ENCODE measurements at regions not wholly inside any gene's neighbourhood (a gene's known extent, or its start where the extent isn't known, plus 50 kb on each side); places are given as distances from the start of the nearest gene placed in this dataset.
"Not testable (repeated sequence)": the region's sequence is repeated elsewhere in the genome, so short reads cannot be mapped to it uniquely, and the experiment has no call there.

GRCh38 chr2:144642856-144643255 lies 122.9 kb upstream of the ZEB2 start:
- no peak for DNase-seq (ENCODE audit: extremely low read depth, low read depth, low spot score)

- no peak for DNase-seq (ENCODE audit: extremely low read depth, low read depth, low spot score)
Measured at GRCh38 chr2:144642131-144642530, 122.2 kb upstream of the ZEB2 start.

GRCh38 chr2:144638250-144638649 lies 118.3 kb upstream of the ZEB2 start:
- not testable (repeated sequence) for DNase-seq (ENCODE audit: extremely low read depth, low read depth, low spot score)

- DNase-seq (ENCODE audit: extremely low read depth, low read depth, low spot score), result not testable (repeated sequence)
Measured at GRCh38 chr2:144636860-144637259, 116.9 kb upstream of the ZEB2 start.

GRCh38 chr2:144632809-144633208 lies 112.9 kb upstream of the ZEB2 start:
- no peak for DNase-seq (ENCODE audit: extremely low read depth, low read depth, low spot score)

GRCh38 chr2:144631636-144632035 lies 111.7 kb upstream of the ZEB2 start:
- no peak for DNase-seq (ENCODE audit: extremely low read depth, low read depth, low spot score)

GRCh38 chr2:144630459-144631215 lies 110.7 kb upstream of the ZEB2 start:
- DNase-seq (ENCODE audit: extremely low read depth, low read depth, low spot score), result no peak

GRCh38 chr2:144629935-144630334 lies 110.0 kb upstream of the ZEB2 start:
- DNase-seq (ENCODE audit: extremely low read depth, low read depth, low spot score), result no peak

GRCh38 chr2:144628566-144628965 lies 108.6 kb upstream of the ZEB2 start:
- no peak for DNase-seq (ENCODE audit: extremely low read depth, low read depth, low spot score)

GRCh38 chr2:144625626-144626025 lies 105.7 kb upstream of the ZEB2 start:
- no peak for DNase-seq (ENCODE audit: extremely low read depth, low read depth, low spot score)

- no peak for DNase-seq (ENCODE audit: extremely low read depth, low read depth, low spot score)
Measured at GRCh38 chr2:144625226-144625625, 105.3 kb upstream of the ZEB2 start.

GRCh38 chr2:144624451-144624850 lies 104.5 kb upstream of the ZEB2 start:
- DNase-seq (ENCODE audit: extremely low read depth, low read depth, low spot score), result no peak

GRCh38 chr2:144622373-144622772 lies 102.5 kb upstream of the ZEB2 start:
- DNase-seq (ENCODE audit: extremely low read depth, low read depth, low spot score), result not testable (repeated sequence)

GRCh38 chr2:144621266-144621665 lies 101.3 kb upstream of the ZEB2 start:
- DNase-seq (ENCODE audit: extremely low read depth, low read depth, low spot score), result no peak

- DNase-seq (ENCODE audit: extremely low read depth, low read depth, low spot score), result no peak
Measured at GRCh38 chr2:144619760-144620159, 99.8 kb upstream of the ZEB2 start.

GRCh38 chr2:144617171-144617570 lies 97.3 kb upstream of the ZEB2 start:
- DNase-seq (ENCODE audit: extremely low read depth, low read depth, low spot score), result not testable (repeated sequence)

GRCh38 chr2:144615866-144616565 lies 96.1 kb upstream of the ZEB2 start:
- DNase-seq (ENCODE audit: extremely low read depth, low read depth, low spot score), result no peak

- no peak for DNase-seq (ENCODE audit: extremely low read depth, low read depth, low spot score)
Measured at GRCh38 chr2:144607891-144608521, 88.1 kb upstream of the ZEB2 start.

GRCh38 chr2:144607099-144607498 lies 87.2 kb upstream of the ZEB2 start:
- DNase-seq (ENCODE audit: extremely low read depth, low read depth, low spot score), result no peak

- no peak for DNase-seq (ENCODE audit: extremely low read depth, low read depth, low spot score)
Measured at GRCh38 chr2:144606466-144607095, 86.7 kb upstream of the ZEB2 start.

- DNase-seq (ENCODE audit: extremely low read depth, low read depth, low spot score), result no peak
Measured at GRCh38 chr2:144605231-144605840, 85.4 kb upstream of the ZEB2 start.

Data from glomerular endothelial cell (primary cell).